ELF-1 (cell line): ENCODE measurements at regions not wholly inside any gene's neighbourhood (a gene's known extent, or its start where the extent isn't known, plus 50 kb on each side); places are given as distances from the start of the nearest gene placed in this dataset.

Source experiments
- DNase-seq: peaks from one replicate; pipeline ENCODE4 v3.0.0-alpha.2; 2016; ENCODE audit warnings: low read depth, low spot score

- peak; percentile 90 for DNase-seq
These were observed 301.4 kb downstream of the MAF start for GRCh38 chr16:79298894-79299799.

- DNase-seq, result no peak
These were observed 302.1 kb downstream of the MAF start for GRCh38 chr16:79298476-79298875.

- DNase-seq, result no peak
These were observed 302.7 kb downstream of the MAF start for GRCh38 chr16:79297805-79298204.

- no peak for DNase-seq
These were observed 303.2 kb downstream of the MAF start for GRCh38 chr16:79297296-79297695.

GRCh38 chr16:79296491-79296890 is 304.0 kb downstream of the MAF start:
- DNase-seq, result no peak

- peak; percentile 78 for DNase-seq
These were observed 304.8 kb downstream of the MAF start for GRCh38 chr16:79295746-79296145.

- no peak for DNase-seq
These were observed 305.4 kb downstream of the MAF start for GRCh38 chr16:79295162-79295561.

- no peak for DNase-seq
These were observed 306.0 kb downstream of the MAF start for GRCh38 chr16:79294568-79294967.

GRCh38 chr16:79293836-79294460 is 306.6 kb downstream of the MAF start:
- DNase-seq, result no peak

- peak; percentile 19 for DNase-seq
These were observed 312.5 kb downstream of the MAF start for GRCh38 chr16:79288066-79288465.

GRCh38 chr16:79287424-79287917 is 313.1 kb downstream of the MAF start:
- DNase-seq, result no peak

GRCh38 chr16:79286646-79287423 is 313.7 kb downstream of the MAF start:
- DNase-seq, result peak; percentile 10

GRCh38 chr16:79284766-79285165 is 315.8 kb downstream of the MAF start:
- DNase-seq, result no peak

GRCh38 chr16:79283578-79283977 is 317.0 kb downstream of the MAF start:
- no peak for DNase-seq

- DNase-seq, result no peak
These were observed 317.7 kb downstream of the MAF start for GRCh38 chr16:79282806-79283205.

- no peak for DNase-seq
These were observed 322.0 kb downstream of the MAF start for GRCh38 chr16:79278506-79278905.

- no peak for DNase-seq
These were observed 324.0 kb downstream of the MAF start for GRCh38 chr16:79276501-79276900.

- no peak for DNase-seq
These were observed 326.3 kb downstream of the MAF start for GRCh38 chr16:79274264-79274663.

- no peak for DNase-seq
These were observed 328.4 kb downstream of the MAF start for GRCh38 chr16:79272141-79272577.

GRCh38 chr16:79271583-79271982 is 329.0 kb downstream of the MAF start:
- DNase-seq, result no peak

GRCh38 chr16:79270011-79270410 is 330.5 kb downstream of the MAF start:
- DNase-seq, result no peak
